Activated naive CD8-positive, alpha-beta T cell treated with anti-CD3 and anti-CD28 coated beads, Interleukin-2, amount 10 ng/mL, durations not matched to agents 7 days and 5 days (primary cell): ENCODE measurements at regions not wholly inside any gene's neighbourhood (a gene's known extent, or its start where the extent isn't known, plus 50 kb on each side); places are given as distances from the start of the nearest gene placed in this dataset.
"Not testable (repeated sequence)": the region's sequence is repeated elsewhere in the genome, so short reads cannot be mapped to it uniquely, and the experiment has no call there.

Experiments used
- ATAC-seq: fragments of 150-1000 bp; cut with Tn5 transposase; one replicate; pipeline ENCODE4 v1.10.0; 2021; ENCODE audit warnings: low read depth, moderate library complexity
- POLR2A ChIA-PET: fragments of 350-600 bp; sonication (Branson Sonifier 250); formaldehyde crosslinking; loops from one replicate; lab custom pipeline; 2021; ENCODE audit warnings: antibody characterized with exemption; lab: Charles Lee
- DNase-seq: peaks from one replicate; pipeline ENCODE4 v3.0.0; 2021
- H3K27ac Mint-ChIP-seq: one replicate; pipeline ENCODE4 v1.8.0; 2022; ENCODE audit warnings: mild to moderate bottlenecking, mixed read lengths
- H3K27me3 Mint-ChIP-seq: one replicate; pipeline ENCODE4 v1.8.0; 2022; ENCODE audit warnings: mild to moderate bottlenecking, moderate library complexity, mixed read lengths
- H3K36me3 Mint-ChIP-seq: one replicate; pipeline ENCODE4 v1.8.0; 2021; ENCODE audit warnings: mild to moderate bottlenecking, mixed read lengths
- H3K4me1 Mint-ChIP-seq: one replicate; pipeline ENCODE4 v1.8.0; 2021; ENCODE audit warnings: mixed read lengths
- H3K4me3 Mint-ChIP-seq: one replicate; pipeline ENCODE4 v1.8.0; 2022; ENCODE audit warnings: mild to moderate bottlenecking, moderate library complexity, mixed read lengths
- H3K9me3 Mint-ChIP-seq: one replicate; pipeline ENCODE4 v1.8.0; 2021; ENCODE audit warnings: mixed read lengths

GRCh38 chr1:101185421-101185820 lies 51.4 kb upstream of the S1PR1 start:
- Mint-ChIP-seq H3K36me3 (peaks cover 18% of the 10 kb centered on the region), H3K27me3 (no peaks in the 10 kb centered on the region), H3K4me1 (peaks cover 31% of the 10 kb centered on the region), H3K4me3 (no peak overlapping the region), H3K27ac (no peak overlapping the region), H3K9me3 (peaks cover 4% of the 10 kb centered on the region)
- no peak for DNase-seq
- ATAC-seq: no peak
- POLR2A ChIA-PET: interaction anchor here (1.0 kb wide), 1 partner anchor 8 kb away, joined by 3 read pairs; no protein-coding TSS in a partner anchor

- Mint-ChIP-seq H3K9me3 (peaks cover 4% of the 10 kb centered on the region), H3K4me1 (peaks cover 43% of the 10 kb centered on the region), H3K4me3 (no peak overlapping the region), H3K27me3 (no peaks in the 10 kb centered on the region), H3K27ac (no peak overlapping the region), H3K36me3 (peaks cover 18% of the 10 kb centered on the region)
- POLR2A ChIA-PET: interaction anchor here (0.8 kb wide), 1 partner anchor 54 kb away, joined by 4 read pairs; the partner anchor contains the start of gene S1PR1
- ATAC-seq (no peak), DNase-seq (no peak)
These were observed 53.5 kb upstream of the S1PR1 start for GRCh38 chr1:101183388-101183699.

- Mint-ChIP-seq H3K27me3 (no peaks in the 10 kb centered on the region), H3K27ac (no peak overlapping the region), H3K4me1 (peaks cover 45% of the 10 kb centered on the region), H3K36me3 (peaks cover 18% of the 10 kb centered on the region), H3K4me3 (no peak overlapping the region), H3K9me3 (peaks cover 3% of the 10 kb centered on the region)
- DNase-seq: no peak
- ATAC-seq: no peak
- POLR2A ChIA-PET: interaction anchor here (0.8 kb wide), 1 partner anchor 54 kb away, joined by 4 read pairs; the partner anchor contains the start of gene S1PR1
These were observed 54.0 kb upstream of the S1PR1 start for GRCh38 chr1:101182627-101183387.

- Mint-ChIP-seq H3K36me3 (peaks cover 16% of the 10 kb centered on the region), H3K4me1 (peaks cover 46% of the 10 kb centered on the region), H3K27me3 (no peaks in the 10 kb centered on the region), H3K27ac (peak overlapping the region; percentile 8), H3K4me3 (no peak overlapping the region), H3K9me3 (peaks cover 3% of the 10 kb centered on the region)
- POLR2A ChIA-PET: no interaction called here
- DNase-seq (no peak), ATAC-seq (no peak)
These were observed 54.9 kb upstream of the S1PR1 start for GRCh38 chr1:101181930-101182329.

DNA sequence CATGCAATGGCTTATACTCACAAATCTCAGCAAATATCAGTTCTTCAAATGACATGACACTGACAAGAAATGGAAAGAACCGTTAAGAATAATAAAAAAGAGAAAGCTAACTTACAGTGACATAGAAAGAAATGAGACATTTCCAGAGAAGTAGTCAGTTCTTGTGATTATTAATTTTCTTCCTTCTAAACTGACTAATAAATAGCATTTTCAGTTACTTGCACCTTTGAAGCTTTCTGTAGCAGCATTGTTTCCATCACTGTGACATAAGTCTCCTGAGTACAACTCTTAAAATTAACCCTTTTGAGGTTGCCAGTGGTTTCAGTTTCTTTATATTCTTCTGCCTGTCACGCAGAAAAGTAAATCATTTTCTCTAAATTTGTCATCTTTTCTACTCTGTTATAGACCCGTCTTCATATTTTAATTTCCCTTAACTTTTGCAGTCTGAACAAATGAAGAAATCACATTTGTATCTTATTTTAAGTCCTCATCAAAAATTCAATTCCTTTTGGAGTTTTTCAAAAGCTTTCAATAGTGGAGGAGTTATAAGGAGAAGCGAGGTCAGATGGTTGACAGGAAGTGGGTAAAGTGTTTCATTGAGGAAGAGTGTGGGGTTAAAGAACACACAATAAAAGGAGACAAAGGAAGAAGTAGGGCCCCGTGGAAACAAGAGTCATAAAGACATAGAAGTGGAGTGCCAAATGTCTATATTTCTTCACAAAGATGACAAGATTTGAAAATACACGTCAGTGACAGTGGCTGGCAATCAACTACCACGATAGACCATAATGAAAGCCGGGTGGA lies 57.9 kb upstream of the S1PR1 start:
- H3K4me1 Mint-ChIP-seq: peaks cover 45% of the 10 kb centered on the region
- H3K4me3 Mint-ChIP-seq: peak overlapping the region; percentile 89
- H3K9me3 Mint-ChIP-seq: peaks cover 3% of the 10 kb centered on the region
- H3K27me3 Mint-ChIP-seq: no peaks in the 10 kb centered on the region
- POLR2A ChIA-PET: interaction anchor here (0.7 to 2.2 kb wide), 6 partner anchors 34 to 60 kb away, joined by 3 to 10 read pairs (median 4); no protein-coding TSS in a partner anchor
- H3K27ac Mint-ChIP-seq: peak overlapping the region; percentile 93
- ATAC-seq (peak; percentile 84), DNase-seq (no peak)
- H3K36me3 Mint-ChIP-seq: peaks cover 8% of the 10 kb centered on the region

DNA sequence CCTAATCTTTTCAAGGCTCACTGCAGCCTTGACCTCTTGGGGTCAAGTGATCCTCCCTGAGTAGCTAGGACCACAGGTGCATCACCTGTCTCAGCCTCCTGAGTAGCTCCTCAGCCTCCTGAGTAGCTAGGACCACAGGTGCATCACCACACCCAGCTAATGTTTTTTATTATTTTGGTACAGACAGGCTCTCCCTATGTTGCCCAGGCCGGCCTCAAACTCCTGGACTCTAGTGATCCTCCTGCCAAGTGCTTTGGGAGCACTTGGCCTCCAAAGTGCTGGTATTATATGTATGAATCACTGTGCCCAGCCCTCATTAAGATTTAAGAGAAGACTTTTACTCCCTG lies 58.5 kb upstream of the S1PR1 start:
- ATAC-seq (no peak), DNase-seq (no peak)
- Mint-ChIP-seq H3K4me3 (peak overlapping the region; percentile 89), H3K36me3 (peaks cover 10% of the 10 kb centered on the region), H3K9me3 (peaks cover 6% of the 10 kb centered on the region), H3K27ac (peak overlapping the region; percentile 93), H3K4me1 (peaks cover 41% of the 10 kb centered on the region), H3K27me3 (no peaks in the 10 kb centered on the region)
- POLR2A ChIA-PET: interaction anchor here (0.7 to 2.2 kb wide), 5 partner anchors 33 to 60 kb away, joined by 3 to 10 read pairs (median 4); no protein-coding TSS in a partner anchor

DNA sequence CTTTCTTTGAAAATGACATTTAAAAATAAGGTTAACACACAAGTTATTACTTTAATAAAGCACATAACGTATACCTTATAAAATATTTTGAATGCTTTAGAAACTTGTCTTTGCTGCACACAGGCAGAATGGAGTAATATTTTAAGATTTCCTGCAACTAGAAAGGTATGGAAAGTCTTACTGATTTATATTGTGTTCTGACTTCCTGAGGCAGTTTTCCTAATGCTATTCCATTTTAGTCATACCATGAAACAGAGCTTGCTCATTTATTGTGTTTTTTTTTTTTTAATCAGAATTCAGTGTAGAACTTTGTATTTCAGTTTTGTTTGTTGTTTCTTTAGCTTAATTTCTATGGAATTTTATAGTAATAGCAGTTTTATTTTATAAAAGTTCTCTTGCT lies 60.9 kb upstream of the S1PR1 start:
- no peak overlapping the region for H3K4me3 Mint-ChIP-seq
- ATAC-seq (no peak), DNase-seq (no peak)
- peaks cover 6% of the 10 kb centered on the region for H3K9me3 Mint-ChIP-seq
- H3K27me3 Mint-ChIP-seq: no peaks in the 10 kb centered on the region
- no peak overlapping the region for H3K27ac Mint-ChIP-seq
- peaks cover 8% of the 10 kb centered on the region for H3K36me3 Mint-ChIP-seq
- POLR2A ChIA-PET: interaction anchor here (1.0 kb wide), 1 partner anchor 38 kb away, joined by 3 read pairs; no protein-coding TSS in a partner anchor
- H3K4me1 Mint-ChIP-seq: peaks cover 31% of the 10 kb centered on the region

DNA sequence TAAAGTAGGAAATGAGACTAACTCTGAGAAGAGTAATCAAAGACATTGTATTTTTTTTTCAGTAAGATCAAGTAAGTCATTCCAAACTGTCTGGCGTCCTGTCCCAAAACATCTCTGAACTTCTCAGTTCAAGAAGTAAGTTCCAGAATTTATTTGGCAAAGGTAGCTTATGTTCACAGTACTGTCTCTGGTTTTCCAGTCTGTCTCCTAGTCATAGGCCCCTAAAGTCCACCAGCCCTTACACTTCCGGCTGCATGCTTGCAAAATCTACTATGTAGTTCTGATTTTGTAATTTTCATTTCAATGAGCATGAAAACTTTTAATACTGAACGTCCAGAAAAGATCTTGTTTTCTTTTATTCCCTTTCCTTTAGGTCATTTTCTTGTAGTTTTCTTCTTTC lies 61.4 kb upstream of the S1PR1 start:
- no peak overlapping the region for H3K4me3 Mint-ChIP-seq
- POLR2A ChIA-PET: interaction anchor here (1.0 to 1.1 kb wide), 2 partner anchors 37 to 61 kb away, joined by 3 read pairs; no protein-coding TSS in a partner anchor
- H3K4me1 Mint-ChIP-seq: peaks cover 31% of the 10 kb centered on the region
- ATAC-seq (no peak), DNase-seq (no peak)
- H3K9me3 Mint-ChIP-seq: peaks cover 6% of the 10 kb centered on the region
- H3K27ac Mint-ChIP-seq: peak overlapping the region; percentile 26
- peaks cover 8% of the 10 kb centered on the region for H3K36me3 Mint-ChIP-seq
- no peaks in the 10 kb centered on the region for H3K27me3 Mint-ChIP-seq

- ATAC-seq: no peak
- Mint-ChIP-seq H3K9me3 (peaks cover 3% of the 10 kb centered on the region), H3K27ac (no peak overlapping the region), H3K4me3 (no peak overlapping the region), H3K4me1 (peaks cover 27% of the 10 kb centered on the region), H3K36me3 (peaks cover 4% of the 10 kb centered on the region), H3K27me3 (no peaks in the 10 kb centered on the region)
- POLR2A ChIA-PET: interaction anchor here (1.1 kb wide), 1 partner anchor 61 kb away, joined by 3 read pairs; no protein-coding TSS in a partner anchor
- no peak for DNase-seq
These were observed 62.1 kb upstream of the S1PR1 start for GRCh38 chr1:101174722-101175121.

- not testable (repeated sequence) for H3K9me3 Mint-ChIP-seq, H3K36me3 Mint-ChIP-seq, ATAC-seq, H3K27ac Mint-ChIP-seq, H3K27me3 Mint-ChIP-seq, DNase-seq, H3K4me3 Mint-ChIP-seq
- H3K4me1 Mint-ChIP-seq: peaks cover 23% of the 10 kb centered on the region
- POLR2A ChIA-PET: interaction anchor here (1.1 kb wide), 1 partner anchor 62 kb away, joined by 3 read pairs; no protein-coding TSS in a partner anchor
These were observed 62.5 kb upstream of the S1PR1 start for GRCh38 chr1:101174298-101174697.

GRCh38 chr1:101170506-101171050 lies 66.2 kb upstream of the S1PR1 start:
- ATAC-seq: no peak
- H3K9me3 Mint-ChIP-seq: peaks cover 3% of the 10 kb centered on the region
- H3K36me3 Mint-ChIP-seq: peaks cover 3% of the 10 kb centered on the region
- no peaks in the 10 kb centered on the region for H3K27me3 Mint-ChIP-seq
- no peak for DNase-seq
- POLR2A ChIA-PET: no interaction called here
- no peak overlapping the region for H3K27ac Mint-ChIP-seq
- H3K4me3 Mint-ChIP-seq: no peak overlapping the region
- H3K4me1 Mint-ChIP-seq: peaks cover 15% of the 10 kb centered on the region

DNA sequence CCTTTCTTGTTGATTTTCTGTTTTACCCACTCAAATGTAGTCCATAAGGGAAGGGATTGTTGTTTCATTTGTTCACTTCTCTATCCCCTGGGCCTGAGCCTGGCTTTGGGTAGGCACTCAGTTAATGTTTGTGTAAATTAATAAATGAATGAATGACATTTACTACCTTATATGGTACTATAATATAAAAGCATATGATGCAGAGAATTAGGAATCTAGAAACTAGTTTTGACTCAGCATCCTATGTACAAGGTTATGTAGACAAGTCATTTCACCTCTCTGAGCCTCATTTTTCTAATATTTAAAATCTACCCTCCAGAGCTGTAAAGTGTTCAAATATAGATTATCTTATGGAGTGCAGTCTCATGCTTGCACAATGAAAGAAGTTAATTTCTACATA lies 68.9 kb upstream of the S1PR1 start:
- H3K36me3 Mint-ChIP-seq: peaks cover 2% of the 10 kb centered on the region
- no peak overlapping the region for H3K4me3 Mint-ChIP-seq
- no peaks in the 10 kb centered on the region for H3K27me3 Mint-ChIP-seq
- no peaks in the 10 kb centered on the region for H3K9me3 Mint-ChIP-seq
- no peak overlapping the region for H3K27ac Mint-ChIP-seq
- ATAC-seq (no peak), DNase-seq (no peak)
- peaks cover 12% of the 10 kb centered on the region for H3K4me1 Mint-ChIP-seq
- POLR2A ChIA-PET: no interaction called here

GRCh38 chr1:101166583-101167120 lies 70.2 kb upstream of the S1PR1 start:
- Mint-ChIP-seq H3K36me3 (peaks cover 4% of the 10 kb centered on the region), H3K4me3 (no peak overlapping the region), H3K4me1 (peaks cover 12% of the 10 kb centered on the region), H3K27me3 (no peaks in the 10 kb centered on the region), H3K27ac (no peak overlapping the region), H3K9me3 (no peaks in the 10 kb centered on the region)
- POLR2A ChIA-PET: no interaction called here
- DNase-seq (no peak), ATAC-seq (no peak)
